HepG2 (cell line): ENCODE measurements at regions not wholly inside any gene's neighbourhood (a gene's known extent, or its start where the extent isn't known, plus 50 kb on each side); places are given as distances from the start of the nearest gene placed in this dataset.

Source experiments
- ATAC-seq: fragments of 200-7000 bp; cut with Tn5 transposase; 3 replicates; pipeline ENCODE4 v1.9.1; 2020; ENCODE audit warnings: mild to moderate bottlenecking, moderate library complexity
- BruUV-seq: library from RNA; stranded (reverse); fragments of 400-500 nt; replicated peaks from 2 replicates; lab custom pipeline; 2021; lab: Mats Ljungman, UMichigan
- CTCF ChIA-PET: fragments of 300-600 bp; formaldehyde crosslinking; extraction: SDS; loops from one replicate; lab custom pipeline; 2021; ENCODE audit warnings: low total read pairs, inconsistent platforms, low intra/inter-chr PET ratio; lab: Yijun Ruan, JAX
- POLR2A ChIA-PET: fragments of 350-600 bp; sonication (Branson Sonifier 250); formaldehyde crosslinking; loops from one replicate; lab custom pipeline; 2020; ENCODE audit warnings: antibody characterized with exemption, inconsistent platforms; lab: Yijun Ruan, JAX
- DNase-seq: peaks from one replicate; pipeline ENCODE4 v3.0.0-alpha.2; 2015; ENCODE audit warnings: low spot score
- FAIRE-seq: peaks from 3 replicates; lab custom pipeline; 2011; peaks lifted over from hg19 to GRCh38; lab: Jason Lieb, UNC
- H2AFZ ChIP-seq: one replicate; pipeline ENCODE4 v1.6.1; 2011; ENCODE audit warnings: low read length, inconsistent platforms
- H3K27ac ChIP-seq: fragments of 300-600 bp; 3 replicates; pipeline ENCODE4 v1.8.0; 2011; ENCODE audit warnings: mixed run types, mild to moderate bottlenecking, mixed read lengths, low read length, inconsistent platforms; ENCODE audit not compliant: insufficient read depth; ENCODE audit errors: extremely low read length
- H3K27me3 ChIP-seq, 2 experiments: fragments of 200-600 bp in 1 of 2; 2 replicates in 1 of 2; 3 replicates in 1 of 2; pipeline versions ENCODE4 v1.6.0 to v1.8.0; 2011; ENCODE audit warnings: low read length in 2 of 2, mild to moderate bottlenecking in 2 of 2, moderate library complexity in 2 of 2, inconsistent platforms in 1 of 2; ENCODE audit not compliant: insufficient read depth in 2 of 2, control insufficient read depth in 1 of 2
- H3K36me3 ChIP-seq, 2 experiments: fragments of 200-600 bp in 1 of 2; replicated peaks in 1 of 2; 2 replicates in 1 of 2; 3 replicates in 1 of 2; pipeline versions ENCODE4 v1.5.1 to v1.8.0; 2011; ENCODE audit warnings: low read length in 2 of 2, inconsistent platforms in 1 of 2; ENCODE audit not compliant: insufficient read depth in 2 of 2, control insufficient read depth in 1 of 2
- H3K4me1 ChIP-seq: 2 replicates; pipeline ENCODE4 v1.5.1; 2012; ENCODE audit warnings: low read length, inconsistent platforms; ENCODE audit not compliant: insufficient read depth
- H3K4me2 ChIP-seq: 2 replicates; pipeline ENCODE4 v1.6.0; 2011; ENCODE audit warnings: low read depth, low read length, inconsistent platforms
- H3K4me3 ChIP-seq, 3 experiments: fragments of 200-600 bp in 1 of 3; sonication (generic), shearing (Covaris generic) in 1 of 3; replicated peaks in 1 of 3; 2 replicates each; pipeline ENCODE4 v1.5.1; 2011 to 2016; ENCODE audit warnings: low read length in 3 of 3, inconsistent platforms in 2 of 3, low read depth in 2 of 3, mild to moderate bottlenecking in 2 of 3, control low read depth in 1 of 3, mixed read lengths in 1 of 3; ENCODE audit not compliant: insufficient read depth in 1 of 3
- H3K79me2 ChIP-seq: one replicate; pipeline ENCODE4 v1.6.1; 2011; ENCODE audit warnings: low read length, inconsistent platforms; ENCODE audit not compliant: insufficient read depth
- H3K9ac ChIP-seq: 2 replicates; pipeline ENCODE4 v1.6.0; 2011; ENCODE audit warnings: mild to moderate bottlenecking, low read depth, low read length, inconsistent platforms; ENCODE audit not compliant: insufficient read depth
- H3K9me3 ChIP-seq: 2 replicates; pipeline ENCODE4 v1.5.1; 2012; ENCODE audit warnings: mild to moderate bottlenecking, low read length
- H4K20me1 ChIP-seq: 2 replicates; pipeline ENCODE4 v1.6.0; 2011; ENCODE audit warnings: inconsistent platforms, mild to moderate bottlenecking, low read length, moderate library complexity; ENCODE audit not compliant: insufficient read depth
- ARHGAP35 ChIP-seq: sonication (generic); formaldehyde crosslinking; IDR thresholded peaks from 2 replicates; pipeline ENCODE4 v1.9.0; 2022; ENCODE audit warnings: mild to moderate bottlenecking, inconsistent platforms, moderate library complexity, missing genetic modification reagents, borderline replicate concordance
- ATF3 ChIP-seq: sonication (generic); formaldehyde crosslinking; IDR thresholded peaks from 2 replicates; pipeline ENCODE4 v1.4.0; 2020; ENCODE audit warnings: missing genetic modification reagents
- BHLHE40 ChIP-seq: IDR thresholded peaks from 2 replicates; pipeline ENCODE4 v1.6.1; 2011; ENCODE audit warnings: low read length, improper control_type of control experiment
- JUN ChIP-seq: sonication (generic); formaldehyde crosslinking; IDR thresholded peaks from 2 replicates; pipeline ENCODE4 v1.4.0; 2020; ENCODE audit warnings: mild to moderate bottlenecking, missing genetic modification reagents
- KDM2A ChIP-seq: sonication (generic); formaldehyde crosslinking; IDR thresholded peaks from 2 replicates; pipeline ENCODE4 v1.4.0; 2020; ENCODE audit warnings: low read depth, missing genetic modification reagents, borderline replicate concordance
- KLF9 ChIP-seq: IDR thresholded peaks from 2 replicates; pipeline ENCODE4 v1.6.1; 2016; ENCODE audit warnings: low read depth
- SPEN ChIP-seq: sonication (generic); formaldehyde crosslinking; IDR thresholded peaks from 2 replicates; pipeline ENCODE4 v1.5.1; 2020; ENCODE audit warnings: low read depth, mild to moderate bottlenecking, missing genetic modification reagents
- SRSF4 ChIP-seq: fragments of 200-400 bp; formaldehyde crosslinking; IDR thresholded peaks from one replicate; pipeline ENCODE4 v1.6.1; 2018; ENCODE audit warnings: mild to moderate bottlenecking, low read depth, low read length, moderate library complexity; ENCODE audit not compliant: poor library complexity, severe bottlenecking
- ZMAT3 ChIP-seq: sonication (generic); formaldehyde crosslinking; conservative IDR thresholded peaks from 2 replicates; pipeline ENCODE4 v1.7.0; 2021; ENCODE audit warnings: missing genetic modification reagents
- ZMYM4 ChIP-seq: sonication (generic); formaldehyde crosslinking; IDR thresholded peaks from 2 replicates; pipeline ENCODE4 v1.8.1; 2023; ENCODE audit warnings: mild to moderate bottlenecking, missing genetic modification reagents
- ZNF335 ChIP-seq: sonication (generic); formaldehyde crosslinking; IDR thresholded peaks from 2 replicates; pipeline ENCODE4 v1.4.0; 2020; ENCODE audit warnings: missing genetic modification reagents
- ZNF549 ChIP-seq: sonication (generic); formaldehyde crosslinking; IDR thresholded peaks from 2 replicates; pipeline ENCODE4 v1.5.0; 2020; ENCODE audit warnings: missing genetic modification reagents
- WGBS: methylation state at CpG from one replicate; pipeline ENCODE4 v1.1.6; 2017; ENCODE audit warnings: low lambda C conversion rate; 5-methylcytosine and 5-hydroxymethylcytosine counted together
- in situ Hi-C: cut with HindIII; loops from 2 replicates; pipeline ENCODE4 v1.10.0; 2017; ENCODE audit warnings: low pct_unique_long_range_greater_than_20kb; ENCODE audit not compliant: extremely low pct_ligation_motif_present
- intact Hi-C: fragments of 100-400 bp; cut with micrococcal nuclease; formaldehyde crosslinking; loops from one replicate; pipeline ENCODE4 v1.10.0; 2022; ENCODE audit not compliant: unreplicated experiment

GRCh38 chr2:41967476-41968181, 80.2 kb upstream of the PKDCC start:
- Histone ChIP-seq H3K79me2 (no peaks in the 10 kb centered on the region), H3K9ac (no peak overlapping the region), H3K36me3 (no peaks in the 10 kb centered on the region), H4K20me1 (no peaks in the 10 kb centered on the region), H3K4me3 (no peak overlapping the region), H3K4me1 (peaks cover 45% of the 10 kb centered on the region), H3K27me3 (peaks cover 6 to 54% of the 10 kb centered on the region in 2 experiments), H3K27ac (no peak overlapping the region), H3K4me2 (no peak overlapping the region), H3K9me3 (no peaks in the 10 kb centered on the region), H2AFZ (no peak overlapping the region)
- DNase-seq (no peak), FAIRE-seq (no peak), ATAC-seq (no peak)
- ChIA-PET POLR2A (no interaction called here), CTCF (no interaction called here)
- in situ Hi-C loops, result no loop called here
- BruUV-seq, result no TSS peak
- intact Hi-C loops, result loop anchor here (2.0 kb wide), 1 partner anchor 79 kb away; no protein-coding TSS in a partner anchor
- TF ChIP-seq KDM2A (CRISPR knock-in tag) (0 out of 2 replicates have a peak, but pooled peaks have one; percentile 22), KLF9 (CRISPR knock-in tag) (no peak)
- WGBS, result 24% methylated on average over 13 of the region's 13 CpGs

- in situ Hi-C loops, result no loop called here
- CTCF ChIA-PET, result no interaction called here
- no TSS peak for BruUV-seq
These were observed 79.6 kb upstream of the PKDCC start for GRCh38 chr2:41968182-41968578.

More at GRCh38 chr2:41968182-41968578, 79.6 kb upstream of the PKDCC start:
- FAIRE-seq (no peak), DNase-seq (no peak), ATAC-seq (no peak)
- Histone ChIP-seq H3K27me3 (peaks cover 6 to 53% of the 10 kb centered on the region in 2 experiments), H2AFZ (no peak overlapping the region), H3K4me3 (no peak overlapping the region), H3K4me1 (peaks cover 42% of the 10 kb centered on the region), H3K36me3 (no peaks in the 10 kb centered on the region), H3K27ac (no peak overlapping the region), H3K9me3 (no peaks in the 10 kb centered on the region), H3K4me2 (no peak overlapping the region), H3K9ac (no peak overlapping the region), H4K20me1 (no peaks in the 10 kb centered on the region), H3K79me2 (no peaks in the 10 kb centered on the region)
- POLR2A ChIA-PET, result no interaction called here
- WGBS, result 55% methylated on average over 2 of the region's 2 CpGs
- intact Hi-C loops, result loop anchor here (2.0 kb wide), 1 partner anchor 79 kb away; no protein-coding TSS in a partner anchor
- no peak for TF ChIP-seq ZNF335 (CRISPR knock-in tag)
- TF ChIP-seq ARHGAP35 (CRISPR knock-in tag), result no peak
- no peak for TF ChIP-seq JUN (CRISPR knock-in tag)
- TF ChIP-seq ZMYM4, result no peak
- TF ChIP-seq BHLHE40, result no peak
- TF ChIP-seq SPEN, result no peak
- TF ChIP-seq SRSF4, result no peak
- no peak for TF ChIP-seq ZMAT3 (CRISPR knock-in tag)
- no peak for TF ChIP-seq ZNF549 (CRISPR knock-in tag)
- TF ChIP-seq ATF3 (CRISPR knock-in tag), result no peak
